ENCODE measurements at regions not wholly inside any gene's neighbourhood (a gene's known extent, or its start where the extent isn't known, plus 50 kb on each side); places are given as distances from the start of the nearest gene placed in this dataset.

- H3K9me3 ChIP-seq = no peaks in the 10 kb centered on the region
- TF ChIP-seq, protein P1, sequence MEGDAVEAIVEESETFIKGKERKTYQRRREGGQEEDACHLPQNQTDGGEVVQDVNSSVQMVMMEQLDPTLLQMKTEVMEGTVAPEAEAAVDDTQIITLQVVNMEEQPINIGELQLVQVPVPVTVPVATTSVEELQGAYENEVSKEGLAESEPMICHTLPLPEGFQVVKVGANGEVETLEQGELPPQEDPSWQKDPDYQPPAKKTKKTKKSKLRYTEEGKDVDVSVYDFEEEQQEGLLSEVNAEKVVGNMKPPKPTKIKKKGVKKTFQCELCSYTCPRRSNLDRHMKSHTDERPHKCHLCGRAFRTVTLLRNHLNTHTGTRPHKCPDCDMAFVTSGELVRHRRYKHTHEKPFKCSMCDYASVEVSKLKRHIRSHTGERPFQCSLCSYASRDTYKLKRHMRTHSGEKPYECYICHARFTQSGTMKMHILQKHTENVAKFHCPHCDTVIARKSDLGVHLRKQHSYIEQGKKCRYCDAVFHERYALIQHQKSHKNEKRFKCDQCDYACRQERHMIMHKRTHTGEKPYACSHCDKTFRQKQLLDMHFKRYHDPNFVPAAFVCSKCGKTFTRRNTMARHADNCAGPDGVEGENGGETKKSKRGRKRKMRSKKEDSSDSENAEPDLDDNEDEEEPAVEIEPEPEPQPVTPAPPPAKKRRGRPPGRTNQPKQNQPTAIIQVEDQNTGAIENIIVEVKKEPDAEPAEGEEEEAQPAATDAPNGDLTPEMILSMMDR (IDR thresholded peaks at IDR 0.05) = no peak
- no peak for TF ChIP-seq POLR2A (IDR thresholded peaks at IDR 0.05)
- WGBS, 4 donors = 92 to 95% (median 94%) methylated on average over 3 of the region's 3 CpGs
- intact Hi-C loops (cut with DNase I) = no loop called here
- no peaks in the 10 kb centered on the region for H3K36me3 ChIP-seq
- H3K4me3 ChIP-seq = no peak overlapping the region
- DNase-seq (no peak), ATAC-seq (no peak)
- H3K27ac ChIP-seq = no peak overlapping the region
- H3K4me1 ChIP-seq = peaks cover 0 to 11% (median 0%) of the 10 kb centered on the region in 12 donors
- H3K27me3 ChIP-seq = no peaks in the 10 kb centered on the region
Measured at GRCh38 chr2:39855856-39856255, 76.8 kb upstream of the THUMPD2 start.

GRCh38 chr2:39854771-39855170 is 75.7 kb upstream of the THUMPD2 start:
- Histone ChIP-seq H3K27ac (no peak overlapping the region), H3K36me3 (no peaks in the 10 kb centered on the region), H3K4me1 (peaks cover 0 to 11% (median 0%) of the 10 kb centered on the region in 12 donors), H3K4me3 (no peak overlapping the region), H3K9me3 (no peaks in the 10 kb centered on the region), H3K27me3 (no peaks in the 10 kb centered on the region)
- TF ChIP-seq, protein P1 (IDR thresholded peaks at IDR 0.05) = no peak
- no peak for TF ChIP-seq POLR2A (IDR thresholded peaks at IDR 0.05)
- intact Hi-C loops (cut with DNase I) = no loop called here
- no peak for DNase-seq
- no peak for ATAC-seq
- WGBS, 4 donors = 81 to 85% (median 83%) methylated on average over 5 of the region's 5 CpGs

GRCh38 chr2:39852831-39853230 is 73.8 kb upstream of the THUMPD2 start:
- 87 to 95% (median 94%) methylated on average over 1 of the region's 1 CpG for WGBS, 4 donors
- TF ChIP-seq, protein P1 (IDR thresholded peaks at IDR 0.05) = no peak
- TF ChIP-seq POLR2A (IDR thresholded peaks at IDR 0.05) = no peak
- Histone ChIP-seq H3K4me3 (no peak overlapping the region), H3K9me3 (no peaks in the 10 kb centered on the region), H3K27me3 (no peaks in the 10 kb centered on the region), H3K4me1 (peaks cover 0 to 11% (median 0%) of the 10 kb centered on the region in 12 donors), H3K27ac (no peak overlapping the region), H3K36me3 (no peaks in the 10 kb centered on the region)
- DNase-seq = no peak
- intact Hi-C loops (cut with DNase I) = no loop called here
- ATAC-seq = no peak

GRCh38 chr2:39851651-39852110 is 72.6 kb upstream of the THUMPD2 start:
- 20 to 44% (median 27%) methylated on average over 3 of the region's 3 CpGs for WGBS, 4 donors
- Histone ChIP-seq H3K27ac (no peak overlapping the region), H3K4me1 (peaks cover 0 to 11% (median 0%) of the 10 kb centered on the region in 12 donors), H3K4me3 (no peak overlapping the region), H3K9me3 (no peaks in the 10 kb centered on the region), H3K36me3 (no peaks in the 10 kb centered on the region), H3K27me3 (no peaks in the 10 kb centered on the region)
- DNase-seq (peak in 2 of 5 donors; percentile 18 to 32), ATAC-seq (peak in 1 of 4 donors; percentile 55)
- TF ChIP-seq, protein P1 (IDR thresholded peaks at IDR 0.05) = no peak
- intact Hi-C loops (cut with DNase I) = no loop called here
